ENCODE measurements at regions not wholly inside any gene's neighbourhood (a gene's known extent, or its start where the extent isn't known, plus 50 kb on each side); places are given as distances from the start of the nearest gene placed in this dataset.

- DNase-seq: no peak
These were observed 50.3 kb downstream of the NAV1 start for GRCh38 chr1:201589186-201589585.

- no peak for DNase-seq
These were observed 51.5 kb downstream of the NAV1 start for GRCh38 chr1:201590474-201590873.

- no peak for DNase-seq
These were observed 52.4 kb downstream of the NAV1 start for GRCh38 chr1:201591348-201591747.

GRCh38 chr1:201591981-201592380 is 53.1 kb downstream of the NAV1 start:
- DNase-seq: no peak

- no peak for DNase-seq
These were observed 54.4 kb downstream of the NAV1 start for GRCh38 chr1:201593200-201593921.

- DNase-seq: no peak
These were observed 55.8 kb downstream of the NAV1 start for GRCh38 chr1:201594575-201595245.

- no peak for DNase-seq
These were observed 56.5 kb downstream of the NAV1 start for GRCh38 chr1:201595381-201595780.

GRCh38 chr1:201596101-201596868 is 57.4 kb downstream of the NAV1 start:
- no peak for DNase-seq

GRCh38 chr1:201597551-201598230 is 58.8 kb downstream of the NAV1 start:
- no peak for DNase-seq

- no peak for DNase-seq
These were observed 59.5 kb downstream of the NAV1 start for GRCh38 chr1:201598396-201598795.

GRCh38 chr1:201598973-201599372 is 60.0 kb downstream of the NAV1 start:
- no peak for DNase-seq

- DNase-seq: no peak
These were observed 60.6 kb downstream of the NAV1 start for GRCh38 chr1:201599548-201599947.

GRCh38 chr1:201602413-201603265 is 63.7 kb downstream of the NAV1 start:
- no peak for DNase-seq

- DNase-seq: no peak
These were observed 64.8 kb downstream of the NAV1 start for GRCh38 chr1:201603613-201604232.

GRCh38 chr1:201605385-201606010 is 66.6 kb downstream of the NAV1 start:
- no peak for DNase-seq

GRCh38 chr1:201606096-201606495 is 67.2 kb downstream of the NAV1 start:
- no peak for DNase-seq

- no peak for DNase-seq
These were observed 67.7 kb downstream of the NAV1 start for GRCh38 chr1:201606623-201607022.

GRCh38 chr1:201608635-201609395 is 69.9 kb downstream of the NAV1 start:
- no peak for DNase-seq

- no peak for DNase-seq
These were observed 70.9 kb downstream of the NAV1 start for GRCh38 chr1:201609661-201610318.

GRCh38 chr1:201610858-201611257 is 71.9 kb downstream of the NAV1 start:
- DNase-seq: no peak
